DND-41 (cell line): ENCODE measurements at regions not wholly inside any gene's neighbourhood (a gene's known extent, or its start where the extent isn't known, plus 50 kb on each side); places are given as distances from the start of the nearest gene placed in this dataset.

ENCODE experiments used
- ATAC-seq: fragments of 200-7000 bp; cut with Tn5 transposase; 3 replicates; pipeline ENCODE4 v1.9.1; 2021; ENCODE audit warnings: low read depth; ENCODE audit not compliant: insufficient read depth
- DNase-seq: peaks from one replicate; pipeline ENCODE4 v3.0.0-alpha.2; 2020
- H2AFZ ChIP-seq: 2 replicates; pipeline ENCODE4 v1.6.0; 2012; ENCODE audit warnings: low read depth, low read length
- H3K27ac ChIP-seq: 2 replicates; pipeline ENCODE4 v1.5.1; 2012; ENCODE audit warnings: low read length, inconsistent platforms
- H3K27me3 ChIP-seq: fragments of 200-600 bp; sonication (generic); 2 replicates; pipeline ENCODE4 v1.6.0; 2012; ENCODE audit warnings: low read length, mild to moderate bottlenecking, inconsistent platforms; ENCODE audit not compliant: insufficient read depth, poor library complexity
- H3K36me3 ChIP-seq: 2 replicates; pipeline ENCODE4 v1.5.1; 2012; ENCODE audit warnings: low read length, inconsistent platforms; ENCODE audit not compliant: insufficient read depth
- H3K4me1 ChIP-seq: 2 replicates; pipeline ENCODE4 v1.5.1; 2012; ENCODE audit warnings: mild to moderate bottlenecking, low read length; ENCODE audit not compliant: insufficient read depth
- H3K4me2 ChIP-seq: 2 replicates; pipeline ENCODE4 v1.6.0; 2012; ENCODE audit warnings: mild to moderate bottlenecking, moderate library complexity, low read length, inconsistent platforms; ENCODE audit not compliant: insufficient read depth
- H3K4me3 ChIP-seq, 2 experiments: fragments of 200-600 bp in 1 of 2; shearing (Covaris generic) in 1 of 2; 2 replicates each; pipeline ENCODE4 v1.5.1; 2012 to 2016; ENCODE audit warnings: inconsistent platforms in 2 of 2, low read length in 2 of 2, mild to moderate bottlenecking in 2 of 2, low read depth in 1 of 2, moderate library complexity in 1 of 2
- H3K79me2 ChIP-seq: 2 replicates; pipeline ENCODE4 v1.6.0; 2012; ENCODE audit warnings: low read length, inconsistent platforms; ENCODE audit not compliant: insufficient read depth
- H3K9ac ChIP-seq: 2 replicates; pipeline ENCODE4 v1.6.0; 2012; ENCODE audit warnings: low read depth, mild to moderate bottlenecking, inconsistent platforms, low read length, moderate library complexity
- H3K9me3 ChIP-seq: 2 replicates; pipeline ENCODE4 v1.5.1; 2012; ENCODE audit warnings: low read length, moderate library complexity, mild to moderate bottlenecking, inconsistent platforms; ENCODE audit not compliant: insufficient read depth, severe bottlenecking
- H4K20me1 ChIP-seq: 2 replicates; pipeline ENCODE4 v1.6.0; 2012; ENCODE audit warnings: low read length; ENCODE audit not compliant: insufficient read depth
- CTCF ChIP-seq: IDR thresholded peaks from 2 replicates; pipeline ENCODE4 v1.5.1; 2012; ENCODE audit warnings: borderline replicate concordance, low read length, moderate library complexity, mild to moderate bottlenecking; ENCODE audit not compliant: poor library complexity, severe bottlenecking; ENCODE audit errors: extremely low read depth
- EZH2 ChIP-seq: IDR thresholded peaks from 3 replicates; pipeline ENCODE4 v1.6.1; 2012; ENCODE audit warnings: borderline replicate concordance, low read depth, mild to moderate bottlenecking, moderate library complexity, low read length, inconsistent platforms; ENCODE audit not compliant: severe bottlenecking

GRCh38 chr6:114471450-114471849 is 128.6 kb upstream of the HS3ST5 start:
- DNase-seq: no peak
- Histone ChIP-seq H3K9me3 (no peaks in the 10 kb centered on the region), H3K4me2 (no peak overlapping the region), H3K27me3 (no peaks in the 10 kb centered on the region), H3K9ac (no peak overlapping the region), H3K4me1 (no peaks in the 10 kb centered on the region), H3K36me3 (no peaks in the 10 kb centered on the region), H3K4me3 (no peak overlapping the region), H4K20me1 (no peaks in the 10 kb centered on the region), H3K27ac (no peak overlapping the region), H2AFZ (no peak overlapping the region), H3K79me2 (no peaks in the 10 kb centered on the region)
- TF ChIP-seq EZH2: no peak
- no peak for TF ChIP-seq CTCF
- ATAC-seq: no peak

- no peak overlapping the region for H3K27ac ChIP-seq
- H3K4me3 ChIP-seq: no peak overlapping the region
- no peaks in the 10 kb centered on the region for H3K4me1 ChIP-seq
- DNase-seq: no peak
- H3K4me2 ChIP-seq: no peak overlapping the region
- H3K9ac ChIP-seq: no peak overlapping the region
- H2AFZ ChIP-seq: no peak overlapping the region
- H3K36me3 ChIP-seq: no peaks in the 10 kb centered on the region
- no peaks in the 10 kb centered on the region for H4K20me1 ChIP-seq
- no peak for ATAC-seq
- H3K9me3 ChIP-seq: no peaks in the 10 kb centered on the region
- no peaks in the 10 kb centered on the region for H3K27me3 ChIP-seq
- no peak for TF ChIP-seq CTCF
- no peaks in the 10 kb centered on the region for H3K79me2 ChIP-seq
These were observed 125.1 kb upstream of the HS3ST5 start for GRCh38 chr6:114467931-114468330.

- H3K27ac ChIP-seq: no peak overlapping the region
- H2AFZ ChIP-seq: no peak overlapping the region
- no peaks in the 10 kb centered on the region for H3K9me3 ChIP-seq
- H3K4me2 ChIP-seq: no peak overlapping the region
- H3K79me2 ChIP-seq: no peaks in the 10 kb centered on the region
- H3K4me3 ChIP-seq: no peak overlapping the region
- no peaks in the 10 kb centered on the region for H3K4me1 ChIP-seq
- TF ChIP-seq CTCF (no peak), EZH2 (no peak)
- DNase-seq (no peak), ATAC-seq (no peak)
- H3K27me3 ChIP-seq: no peaks in the 10 kb centered on the region
- H4K20me1 ChIP-seq: no peaks in the 10 kb centered on the region
- no peak overlapping the region for H3K9ac ChIP-seq
- H3K36me3 ChIP-seq: no peaks in the 10 kb centered on the region
These were observed 122.7 kb upstream of the HS3ST5 start for GRCh38 chr6:114465511-114465910.

- Histone ChIP-seq H3K27me3 (no peaks in the 10 kb centered on the region), H3K27ac (no peak overlapping the region), H3K36me3 (no peaks in the 10 kb centered on the region), H3K4me1 (no peaks in the 10 kb centered on the region), H2AFZ (no peak overlapping the region), H3K9ac (no peak overlapping the region), H3K9me3 (no peaks in the 10 kb centered on the region), H4K20me1 (no peaks in the 10 kb centered on the region), H3K79me2 (no peaks in the 10 kb centered on the region), H3K4me2 (no peak overlapping the region), H3K4me3 (no peak overlapping the region)
- TF ChIP-seq CTCF: no peak
- TF ChIP-seq EZH2: no peak
- DNase-seq: no peak
- no peak for ATAC-seq
These were observed 111.0 kb upstream of the HS3ST5 start for GRCh38 chr6:114453737-114454276.
